ENCODE measurements at regions not wholly inside any gene's neighbourhood (a gene's known extent, or its start where the extent isn't known, plus 50 kb on each side); places are given as distances from the start of the nearest gene placed in this dataset.

GRCh38 chr15:69797051-69797595 is 300.6 kb downstream of the TLE3 start:
- TF ChIP-seq CTCF (IDR thresholded peaks at IDR 0.05) (no peak), POLR2A (IDR thresholded peaks at IDR 0.05) (no peak)

Data from prostate gland (tissue), 2 donors.